PC-3 (cell line): ENCODE measurements at regions not wholly inside any gene's neighbourhood (a gene's known extent, or its start where the extent isn't known, plus 50 kb on each side); places are given as distances from the start of the nearest gene placed in this dataset.

Source experiments
- ATAC-seq: fragments of 200-7000 bp; cut with Tn5 transposase; 2 replicates; pipeline ENCODE4 v1.9.1; 2020; ENCODE audit warnings: mild to moderate bottlenecking, moderate library complexity
- BruUV-seq: library from RNA; stranded (reverse); fragments of 400-500 nt; replicated peaks from 2 replicates; lab custom pipeline; 2021; lab: Mats Ljungman, UMichigan
- CTCF ChIA-PET: fragments of 300-600 bp; sonication (Branson Sonifier 250); formaldehyde crosslinking; loops from one replicate; lab custom pipeline; 2022; ENCODE audit warnings: antibody characterized with exemption; lab: Charles Lee
- POLR2A ChIA-PET: fragments of 300-600 bp; sonication (Branson Sonifier 250); formaldehyde crosslinking; loops from one replicate; lab custom pipeline; 2022; ENCODE audit warnings: antibody characterized with exemption; ENCODE audit not compliant: unreplicated experiment; lab: Charles Lee
- DNase-seq: peaks from one replicate; pipeline ENCODE4 v3.0.0-alpha.2; 2015
- H2AFZ ChIP-seq: fragments of 300-600 bp; sonication (generic); 2 replicates; pipeline ENCODE4 v1.6.0; 2016; ENCODE audit warnings: antibody characterized with exemption, low read length
- H3F3A ChIP-seq: fragments of 300-600 bp; sonication (generic); one replicate; pipeline ENCODE4 v1.6.0; 2017; ENCODE audit warnings: antibody characterized with exemption, low read length, control low read depth, mild to moderate bottlenecking; ENCODE audit not compliant: unreplicated experiment
- H3K27ac ChIP-seq: fragments of 300-600 bp; sonication (generic); 2 replicates; pipeline ENCODE4 v1.5.1; 2016; ENCODE audit warnings: mild to moderate bottlenecking, low read length
- H3K27me3 ChIP-seq: fragments of 300-600 bp; sonication (generic); 2 replicates; pipeline ENCODE4 v1.6.1; 2016; ENCODE audit warnings: low read length, mixed read lengths
- H3K36me3 ChIP-seq: fragments of 300-600 bp; sonication (generic); 2 replicates; pipeline ENCODE4 v1.6.1; 2016; ENCODE audit warnings: low read depth, mixed run types, low read length, mixed read lengths
- H3K4me1 ChIP-seq: fragments of 300-600 bp; sonication (generic); 2 replicates; pipeline ENCODE4 v1.5.1; 2016; ENCODE audit warnings: low read length; ENCODE audit not compliant: insufficient read depth
- H3K4me2 ChIP-seq: fragments of 300-600 bp; sonication (generic); 2 replicates; pipeline ENCODE4 v1.6.0; 2016; ENCODE audit warnings: low read length
- H3K4me3 ChIP-seq: fragments of 300-600 bp; sonication (generic); 2 replicates; pipeline ENCODE4 v1.5.1; 2016; ENCODE audit warnings: mild to moderate bottlenecking, low read length, mixed read lengths
- H3K79me2 ChIP-seq: fragments of 300-600 bp; sonication (generic); 2 replicates; pipeline ENCODE4 v1.6.1; 2017; ENCODE audit warnings: low read length, mixed read lengths
- H3K9ac ChIP-seq: fragments of 300-600 bp; sonication (generic); 2 replicates; pipeline ENCODE4 v1.6.0; 2016; ENCODE audit warnings: mild to moderate bottlenecking, low read length
- H3K9me2 ChIP-seq: fragments of 300-600 bp; sonication (generic); replicated peaks from 2 replicates; pipeline ENCODE4 v1.6.1; 2016; ENCODE audit warnings: mixed run types, low read length, mixed read lengths
- H3K9me3 ChIP-seq: fragments of 300-600 bp; sonication (generic); 2 replicates; pipeline ENCODE4 v1.6.1; 2016; ENCODE audit warnings: low read length, mixed read lengths
- H4K20me1 ChIP-seq: fragments of 300-600 bp; sonication (generic); 2 replicates; pipeline ENCODE4 v1.6.1; 2016; ENCODE audit warnings: low read length, mixed read lengths
- CTCF ChIP-seq: fragments of 300-600 bp; sonication (generic); conservative IDR thresholded peaks from 2 replicates; pipeline ENCODE4 v1.5.1; 2017; ENCODE audit warnings: antibody characterized with exemption, low read depth, mild to moderate bottlenecking, low read length
- EZH2 ChIP-seq: fragments of 300-600 bp; sonication (generic); IDR thresholded peaks from one replicate; pipeline ENCODE4 v1.6.1; 2017; ENCODE audit warnings: antibody characterized with exemption, mild to moderate bottlenecking, low read length; ENCODE audit not compliant: unreplicated experiment
- EZH2phosphoT487 ChIP-seq: fragments of 300-600 bp; sonication (generic); IDR thresholded peaks from 2 replicates; pipeline ENCODE4 v1.6.1; 2018; ENCODE audit warnings: mild to moderate bottlenecking, antibody characterized with exemption, low read length, borderline replicate concordance
- intact Hi-C: fragments of 100-400 bp; cut with micrococcal nuclease; formaldehyde crosslinking; loops from 2 replicates; pipeline ENCODE4 v1.9.0; 2023

DNA sequence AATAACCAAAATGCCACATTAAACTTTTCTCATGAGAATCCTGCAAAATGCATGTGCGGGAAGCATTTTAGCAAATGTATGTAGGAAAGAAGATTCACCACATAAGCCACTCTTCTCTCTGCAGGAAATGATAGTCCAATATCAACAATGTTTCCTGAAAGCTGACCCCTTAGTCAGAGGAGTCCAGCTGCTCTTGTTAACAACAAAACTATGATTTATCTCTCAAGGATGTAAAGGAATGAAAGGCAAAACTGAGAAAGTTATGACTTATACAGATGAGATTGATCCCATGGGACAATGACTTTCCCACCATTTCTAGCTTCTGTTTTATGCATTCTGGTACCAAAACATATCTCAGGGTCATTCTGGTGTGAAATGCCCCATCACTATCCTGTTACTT is 125.0 kb upstream of the EDNRA start:
- DNase-seq = peak; percentile 62
- peak; percentile 36; the same call in 1 of the 2 replicates for ATAC-seq

DNA sequence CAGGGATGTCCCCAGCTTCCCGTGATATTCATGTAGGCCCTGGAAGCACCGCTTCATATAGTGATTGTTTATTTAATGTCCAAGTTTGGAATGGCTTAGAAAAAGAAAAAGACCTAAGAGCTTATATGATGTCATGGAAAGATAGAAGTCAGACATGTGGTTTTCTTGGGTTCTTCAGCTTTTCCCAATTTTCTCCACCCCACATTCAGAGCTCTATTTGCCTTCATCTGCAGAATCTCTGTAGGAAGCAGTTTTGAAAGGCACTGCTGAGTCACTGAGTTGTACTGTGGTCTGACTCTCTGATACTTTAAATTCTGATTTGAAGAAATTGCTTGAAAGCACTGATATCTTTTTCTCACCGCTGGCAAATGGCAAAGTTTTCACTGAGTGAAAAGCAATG is 120.6 kb upstream of the EDNRA start:
- no peak for ATAC-seq
- Histone ChIP-seq H4K20me1 (no peaks in the 10 kb centered on the region), H3F3A (no peaks in the 10 kb centered on the region), H3K4me3 (no peak overlapping the region), H3K79me2 (no peaks in the 10 kb centered on the region), H3K4me1 (peaks cover 57% of the 10 kb centered on the region), H3K27me3 (no peaks in the 10 kb centered on the region), H2AFZ (no peak overlapping the region), H3K9me3 (no peaks in the 10 kb centered on the region), H3K36me3 (no peaks in the 10 kb centered on the region), H3K9me2 (no peaks in the 10 kb centered on the region), H3K9ac (no peak overlapping the region), H3K27ac (no peak overlapping the region; the same call in 1 of the 2 replicates), H3K4me2 (no peak overlapping the region)
- BruUV-seq = no TSS peak
- CTCF ChIA-PET = no interaction called here
- POLR2A ChIA-PET = no interaction called here
- no peak for TF ChIP-seq CTCF
- TF ChIP-seq EZH2 = no peak
- TF ChIP-seq EZH2phosphoT487 = no peak
- intact Hi-C loops = loop anchor here (5.0 kb wide), 1 partner anchor 217 kb away; no protein-coding TSS in a partner anchor
- DNase-seq = peak; percentile 23

More for the DNA sequence above, 125.0 kb upstream of the EDNRA start:
- Histone ChIP-seq H4K20me1 (no peaks in the 10 kb centered on the region), H3F3A (peaks cover 4% of the 10 kb centered on the region), H3K9me2 (no peaks in the 10 kb centered on the region), H3K27me3 (no peaks in the 10 kb centered on the region), H3K79me2 (no peaks in the 10 kb centered on the region), H3K9ac (no peak overlapping the region; the same call in 1 of the 2 replicates), H2AFZ (no peak overlapping the region), H3K27ac (peak overlapping the region; percentile 58), H3K9me3 (peaks cover 11% of the 10 kb centered on the region), H3K4me1 (peaks cover 26% of the 10 kb centered on the region), H3K36me3 (no peaks in the 10 kb centered on the region; the same call in 1 of the 2 replicates), H3K4me3 (no peak overlapping the region), H3K4me2 (no peak overlapping the region)
- intact Hi-C loops = no loop called here
- TF ChIP-seq EZH2 = no peak
- no peak for TF ChIP-seq CTCF
- TF ChIP-seq EZH2phosphoT487 = no peak
- ChIA-PET POLR2A (no interaction called here), CTCF (no interaction called here)
- no TSS peak for BruUV-seq

- CTCF ChIA-PET = interaction anchor here (0.6 to 1.0 kb wide), 3 partner anchors 9 to 255 kb away, joined by 3 to 4 read pairs (median 4); no protein-coding TSS in a partner anchor
- TF ChIP-seq EZH2phosphoT487 (no peak), CTCF (no peak), EZH2 (no peak)
- ATAC-seq = peak; percentile 79
- Histone ChIP-seq H3K4me2 (peak overlapping the region; percentile 60), H4K20me1 (no peaks in the 10 kb centered on the region), H3K4me3 (no peak overlapping the region), H3K27me3 (no peaks in the 10 kb centered on the region), H3K9me3 (no peaks in the 10 kb centered on the region), H3K36me3 (no peaks in the 10 kb centered on the region), H3K9me2 (no peaks in the 10 kb centered on the region), H3K4me1 (peaks cover 44% of the 10 kb centered on the region), H3K9ac (peak overlapping the region; percentile 17; the same call in 1 of the 2 replicates), H3K27ac (peak overlapping the region; percentile 82), H3F3A (no peaks in the 10 kb centered on the region), H2AFZ (no peak overlapping the region), H3K79me2 (no peaks in the 10 kb centered on the region)
- intact Hi-C loops = loop anchor here (5.0 kb wide), 1 partner anchor 216 kb away; no protein-coding TSS in a partner anchor
- DNase-seq = peak; percentile 76
- POLR2A ChIA-PET = no interaction called here
- BruUV-seq = no TSS peak
Observed at GRCh38 chr4:147361726-147362125, 119.2 kb upstream of the EDNRA start.
